ENCODE measurements at regions not wholly inside any gene's neighbourhood (a gene's known extent, or its start where the extent isn't known, plus 50 kb on each side); places are given as distances from the start of the nearest gene placed in this dataset.

DNA sequence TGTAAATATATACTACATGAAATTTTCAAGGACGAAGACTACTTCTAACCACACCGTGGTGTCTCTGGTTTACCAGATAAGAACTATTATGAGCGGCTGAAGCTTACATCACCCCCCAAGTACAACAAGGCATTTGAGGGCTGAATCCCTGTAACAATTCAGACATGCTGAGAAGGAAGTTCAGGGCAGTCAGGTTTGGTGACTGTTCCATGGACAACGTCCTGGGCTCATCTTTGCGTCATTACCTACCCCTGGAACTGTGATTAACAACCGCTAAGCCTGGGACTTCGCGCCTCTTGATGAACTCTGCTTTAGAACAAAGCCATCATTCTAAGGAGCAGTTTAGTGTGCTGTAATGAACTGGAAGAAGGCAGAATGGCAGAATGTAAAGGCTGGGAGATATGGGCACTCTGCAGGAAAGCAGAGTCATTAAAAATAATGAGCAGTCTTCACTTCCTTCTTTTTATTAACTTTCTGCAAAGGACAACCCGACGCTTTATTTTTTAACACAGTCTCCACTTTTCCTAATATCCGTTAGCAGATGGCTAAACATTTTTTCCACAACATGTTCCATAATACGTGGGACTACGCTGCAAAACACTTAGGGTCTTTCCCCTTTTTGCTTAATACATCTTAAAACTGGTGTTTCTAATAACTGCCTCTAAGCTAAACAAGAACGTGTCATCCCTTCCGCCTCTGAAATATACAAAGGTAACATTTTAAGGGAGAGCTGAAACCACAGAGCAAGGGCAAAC is 263.2 kb downstream of the ADAMTS20 start:
- no peak for DNase-seq (ENCODE audit: low read depth)
- H3K4me3 ChIP-seq (ENCODE audit: low read depth, low read length): no peak overlapping the region
- TF ChIP-seq, protein P1, sequence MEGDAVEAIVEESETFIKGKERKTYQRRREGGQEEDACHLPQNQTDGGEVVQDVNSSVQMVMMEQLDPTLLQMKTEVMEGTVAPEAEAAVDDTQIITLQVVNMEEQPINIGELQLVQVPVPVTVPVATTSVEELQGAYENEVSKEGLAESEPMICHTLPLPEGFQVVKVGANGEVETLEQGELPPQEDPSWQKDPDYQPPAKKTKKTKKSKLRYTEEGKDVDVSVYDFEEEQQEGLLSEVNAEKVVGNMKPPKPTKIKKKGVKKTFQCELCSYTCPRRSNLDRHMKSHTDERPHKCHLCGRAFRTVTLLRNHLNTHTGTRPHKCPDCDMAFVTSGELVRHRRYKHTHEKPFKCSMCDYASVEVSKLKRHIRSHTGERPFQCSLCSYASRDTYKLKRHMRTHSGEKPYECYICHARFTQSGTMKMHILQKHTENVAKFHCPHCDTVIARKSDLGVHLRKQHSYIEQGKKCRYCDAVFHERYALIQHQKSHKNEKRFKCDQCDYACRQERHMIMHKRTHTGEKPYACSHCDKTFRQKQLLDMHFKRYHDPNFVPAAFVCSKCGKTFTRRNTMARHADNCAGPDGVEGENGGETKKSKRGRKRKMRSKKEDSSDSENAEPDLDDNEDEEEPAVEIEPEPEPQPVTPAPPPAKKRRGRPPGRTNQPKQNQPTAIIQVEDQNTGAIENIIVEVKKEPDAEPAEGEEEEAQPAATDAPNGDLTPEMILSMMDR (IDR thresholded peaks at IDR 0.05; ENCODE audit: insufficient read depth, low read depth, low read length): no peak

DNA sequence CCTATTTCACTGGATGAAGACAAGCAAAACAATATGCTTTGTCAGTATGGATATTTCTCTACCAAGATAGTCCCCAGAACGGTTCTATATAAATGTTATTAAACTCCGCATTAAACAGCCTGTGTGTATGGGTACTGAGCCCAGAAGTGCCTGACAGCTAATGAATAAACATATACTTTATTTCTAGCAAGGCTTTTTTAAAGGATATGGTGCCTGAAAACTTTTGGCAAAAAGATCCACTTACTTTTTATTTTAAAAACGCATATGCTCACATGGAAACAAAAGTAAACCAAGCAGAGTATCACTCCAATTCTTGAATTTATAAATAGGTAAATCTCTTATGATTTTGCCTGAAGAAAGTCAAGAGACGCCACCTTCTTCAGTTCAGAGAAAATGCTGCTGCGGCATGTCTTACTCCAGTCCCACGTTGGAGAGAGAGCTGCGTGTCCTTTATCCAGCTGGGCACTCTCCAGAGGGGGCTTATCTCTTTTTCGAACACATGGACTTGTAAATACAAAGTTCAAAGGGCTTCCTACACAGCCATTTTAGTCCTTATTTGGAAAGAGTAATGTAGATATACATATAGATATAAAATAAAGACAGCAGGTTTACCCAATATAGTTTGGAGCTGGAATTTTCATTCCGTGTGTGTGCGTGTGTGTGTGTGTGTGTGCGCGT is 264.2 kb downstream of the ADAMTS20 start:
- no peak overlapping the region for H3K4me3 ChIP-seq (ENCODE audit: low read depth, low read length)
- peak; percentile 35 for DNase-seq (ENCODE audit: low read depth)
- TF ChIP-seq, protein P1 (IDR thresholded peaks at IDR 0.05; ENCODE audit: insufficient read depth, low read depth, low read length): no peak

DNA sequence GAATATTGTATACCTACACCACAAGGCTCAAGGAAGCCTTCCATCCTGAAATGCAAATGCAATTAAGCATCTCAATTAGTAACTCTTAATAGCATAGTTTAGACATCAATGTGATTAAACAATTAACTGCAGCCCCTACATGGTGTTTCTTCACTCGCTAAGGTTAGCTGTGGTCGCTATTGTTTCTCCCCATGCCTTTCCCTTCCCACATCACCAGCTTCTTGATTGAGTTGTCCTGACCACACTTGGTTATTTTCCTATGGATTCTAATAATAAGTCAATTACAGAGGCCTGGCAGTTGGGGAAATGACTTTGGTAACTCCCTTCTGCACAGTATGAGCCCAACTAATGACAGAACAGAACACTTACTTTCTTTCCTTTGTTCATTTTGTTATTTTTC is 265.0 kb downstream of the ADAMTS20 start:
- no peak overlapping the region for H3K4me3 ChIP-seq (ENCODE audit: low read depth, low read length)
- no peak for DNase-seq (ENCODE audit: low read depth)
- TF ChIP-seq, protein P1 (IDR thresholded peaks at IDR 0.05; ENCODE audit: insufficient read depth, low read depth, low read length): no peak

DNA sequence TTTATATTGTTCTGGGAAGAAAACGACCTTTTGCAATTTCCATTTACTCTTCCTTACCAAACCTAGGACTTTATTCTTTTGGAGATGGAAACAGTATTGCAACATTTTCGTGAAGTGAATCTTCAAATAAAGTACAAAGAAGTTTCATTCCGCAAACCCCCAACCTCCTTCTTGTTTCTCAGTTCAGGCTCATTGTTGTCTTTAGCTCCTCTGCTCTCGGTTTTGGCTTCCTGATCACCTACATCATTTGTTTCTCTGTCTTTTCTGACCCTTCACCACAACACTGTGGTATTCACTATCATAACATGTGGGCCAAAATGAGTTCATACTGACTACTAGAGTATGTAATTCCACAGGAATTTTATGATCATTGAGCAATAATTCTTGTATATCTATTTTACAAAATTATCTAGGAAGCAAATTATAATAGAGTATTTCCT is 266.8 kb downstream of the ADAMTS20 start:
- DNase-seq (ENCODE audit: low read depth): peak; percentile 79
- no peak overlapping the region for H3K4me3 ChIP-seq (ENCODE audit: low read depth, low read length)
- TF ChIP-seq, protein P1 (IDR thresholded peaks at IDR 0.05; ENCODE audit: insufficient read depth, low read depth, low read length): no peak

DNA sequence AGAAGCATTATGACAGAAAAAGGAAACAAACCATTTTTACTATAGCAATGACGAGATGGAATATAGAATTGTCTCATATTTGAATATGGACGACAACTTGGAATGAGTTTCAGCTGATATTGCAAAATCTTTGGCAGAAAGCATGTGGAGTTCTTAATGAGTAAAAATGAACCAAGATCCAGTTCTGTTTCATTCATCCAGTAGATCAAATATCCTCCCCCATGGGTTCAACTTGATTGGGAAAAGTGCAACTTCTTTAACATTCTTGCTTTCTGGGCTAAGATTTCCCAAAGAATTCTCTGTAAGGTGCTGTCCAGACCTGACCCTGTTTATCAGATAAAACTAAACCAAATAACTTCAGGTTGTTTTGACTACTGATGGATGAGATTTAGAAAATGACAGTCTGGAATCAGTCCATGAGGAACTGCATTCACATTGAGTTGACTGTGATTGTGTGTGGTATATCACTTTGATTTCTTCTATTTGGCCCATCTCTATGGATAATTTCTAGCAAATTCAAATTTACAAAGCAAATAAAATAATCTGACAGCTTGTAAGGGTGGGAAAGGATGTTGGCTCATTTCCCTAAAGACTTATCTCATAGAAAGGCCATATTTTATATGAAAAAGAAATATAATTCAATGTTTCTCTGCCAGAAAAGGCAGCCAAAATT is 267.4 kb downstream of the ADAMTS20 start:
- DNase-seq (ENCODE audit: low read depth): no peak

DNA sequence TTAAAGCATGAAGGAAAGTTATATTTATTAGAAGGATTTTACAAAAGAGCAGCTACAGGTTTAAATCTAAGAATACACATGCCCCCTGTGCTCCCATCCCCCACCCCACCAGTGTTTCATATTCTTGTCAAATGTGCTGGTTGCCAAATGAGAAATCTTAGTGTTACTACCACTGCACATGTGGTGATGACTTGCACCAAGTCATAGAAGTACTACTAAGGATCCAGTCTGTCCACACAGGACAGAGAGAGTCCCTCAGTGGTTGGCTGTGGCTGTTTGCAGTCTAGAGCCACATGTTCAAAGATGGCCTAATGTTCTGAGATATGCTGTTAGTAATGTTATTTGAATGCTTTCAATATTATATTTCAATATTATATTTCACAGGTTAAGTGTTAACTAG is 268.8 kb downstream of the ADAMTS20 start:
- DNase-seq (ENCODE audit: low read depth): no peak
- TF ChIP-seq, protein P1 (IDR thresholded peaks at IDR 0.05; ENCODE audit: insufficient read depth, low read depth, low read length): no peak
- no peak overlapping the region for H3K4me3 ChIP-seq (ENCODE audit: low read depth, low read length)

More for the DNA sequence above, 267.4 kb downstream of the ADAMTS20 start:
- no peak overlapping the region for H3K4me3 ChIP-seq (ENCODE audit: low read depth, low read length)
- TF ChIP-seq, protein P1 (IDR thresholded peaks at IDR 0.05; ENCODE audit: insufficient read depth, low read depth, low read length): no peak

All from fibroblast of villous mesenchyme (primary cell).